CD4-positive, CD25-positive, alpha-beta regulatory T cell (primary cell): ENCODE measurements at regions not wholly inside any gene's neighbourhood (a gene's known extent, or its start where the extent isn't known, plus 50 kb on each side); places are given as distances from the start of the nearest gene placed in this dataset.

Source experiments
- ATAC-seq, 2 donors: fragments of 150-1000 bp; cut with Tn5 transposase; one replicate each; pipeline ENCODE4 v1.10.0; 2021; ENCODE audit warnings: low read depth in 2 of 2, moderate number of reproducible peaks in 2 of 2, moderate library complexity in 1 of 2
- DNase-seq, 3 donors: peaks; one replicate each; pipeline versions ENCODE4 v3.0.0 to v3.0.0-alpha.2; 2012 to 2022; ENCODE audit warnings: mixed read lengths in 1 of 3
- H3K27ac ChIP-seq: one replicate; pipeline ENCODE4 v1.7.0; 2013; ENCODE audit warnings: mild to moderate bottlenecking, low read length; ENCODE audit not compliant: insufficient read depth, poor library complexity, severe bottlenecking
- H3K27me3 ChIP-seq: one replicate; pipeline ENCODE4 v1.7.0; 2013; ENCODE audit warnings: low read length; ENCODE audit not compliant: control insufficient read depth, insufficient read depth
- H3K36me3 ChIP-seq: one replicate; pipeline ENCODE4 v1.7.0; 2013; ENCODE audit warnings: mild to moderate bottlenecking, low read length, moderate library complexity; ENCODE audit not compliant: control insufficient read depth, insufficient read depth
- H3K4me1 ChIP-seq: 2 replicates; pipeline ENCODE4 v1.7.0; 2013; ENCODE audit warnings: mild to moderate bottlenecking, low read length; ENCODE audit not compliant: insufficient read depth, control insufficient read depth, poor library complexity, severe bottlenecking
- H3K4me3 ChIP-seq: one replicate; pipeline ENCODE4 v1.7.0; 2013; ENCODE audit warnings: low read depth, mild to moderate bottlenecking, low read length, moderate library complexity
- H3K9me3 ChIP-seq, 2 experiments: 1 replicate in 1 of 2; 2 replicates in 1 of 2; pipeline ENCODE4 v1.7.0; 2013; ENCODE audit warnings: low read length in 2 of 2, mild to moderate bottlenecking in 1 of 2, moderate library complexity in 1 of 2; ENCODE audit not compliant: control insufficient read depth in 2 of 2
- H3K27ac Mint-ChIP-seq, 3 donors: one replicate each; pipeline ENCODE4 v1.8.0; 2020 to 2022; ENCODE audit warnings: mild to moderate bottlenecking in 3 of 3, mixed read lengths in 3 of 3, moderate library complexity in 2 of 3
- H3K27me3 Mint-ChIP-seq: one replicate; pipeline ENCODE4 v1.8.0; 2022; ENCODE audit warnings: mild to moderate bottlenecking, mixed read lengths
- H3K36me3 Mint-ChIP-seq: one replicate; pipeline ENCODE4 v1.8.0; 2020; ENCODE audit warnings: mixed read lengths
- H3K4me1 Mint-ChIP-seq, 4 donors: one replicate each; pipeline ENCODE4 v1.8.0; 2020 to 2022; ENCODE audit warnings: mixed read lengths in 4 of 4, mild to moderate bottlenecking in 1 of 4
- H3K4me3 Mint-ChIP-seq, 4 donors: one replicate each; pipeline ENCODE4 v1.8.0; 2020 to 2022; ENCODE audit warnings: mild to moderate bottlenecking in 4 of 4, mixed read lengths in 4 of 4, moderate library complexity in 3 of 4
- H3K9me3 Mint-ChIP-seq, 7 donors: one replicate each; pipeline ENCODE4 v1.8.0; 2020 to 2022; ENCODE audit warnings: mixed read lengths in 7 of 7, mild to moderate bottlenecking in 3 of 7, moderate library complexity in 2 of 7

DNA sequence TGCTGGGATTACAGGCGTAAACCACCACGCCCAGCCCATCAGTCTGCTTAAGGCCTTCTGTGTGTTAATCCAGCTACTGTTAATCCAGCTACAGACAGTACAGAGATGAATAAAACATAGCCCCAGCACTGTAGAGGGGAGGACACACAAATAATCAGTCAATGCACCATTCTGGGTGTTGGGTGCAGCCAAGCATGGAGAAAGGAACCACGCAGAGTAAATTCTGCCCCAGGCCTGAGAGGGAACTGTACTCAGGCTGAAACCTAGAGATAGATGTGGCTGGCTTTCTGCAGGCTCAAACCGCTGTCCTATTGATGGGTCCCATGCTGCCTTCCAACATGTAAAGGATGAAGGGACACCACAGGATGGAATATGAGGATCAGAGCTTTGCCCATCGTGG, 136.8 kb upstream of the IGSF21 start:
- Mint-ChIP-seq H3K36me3 (no peaks in the 10 kb centered on the region), H3K27me3 (peaks cover 4% of the 10 kb centered on the region), H3K4me3 (no peak overlapping the region), H3K4me1 (no peaks in the 10 kb centered on the region), H3K27ac (peak overlapping the region in 1 of 3 donors; percentile 41), H3K9me3 (peaks cover 0 to 2% (median 0%) of the 10 kb centered on the region in 7 donors)
- DNase-seq (no peak), ATAC-seq (no peak)
- H3K9me3 ChIP-seq = no peaks in the 10 kb centered on the region
- H3K27ac ChIP-seq = no peak overlapping the region
- no peak overlapping the region for H3K4me3 ChIP-seq
- no peaks in the 10 kb centered on the region for H3K36me3 ChIP-seq
- H3K4me1 ChIP-seq = no peaks in the 10 kb centered on the region
- no peaks in the 10 kb centered on the region for H3K27me3 ChIP-seq

DNA sequence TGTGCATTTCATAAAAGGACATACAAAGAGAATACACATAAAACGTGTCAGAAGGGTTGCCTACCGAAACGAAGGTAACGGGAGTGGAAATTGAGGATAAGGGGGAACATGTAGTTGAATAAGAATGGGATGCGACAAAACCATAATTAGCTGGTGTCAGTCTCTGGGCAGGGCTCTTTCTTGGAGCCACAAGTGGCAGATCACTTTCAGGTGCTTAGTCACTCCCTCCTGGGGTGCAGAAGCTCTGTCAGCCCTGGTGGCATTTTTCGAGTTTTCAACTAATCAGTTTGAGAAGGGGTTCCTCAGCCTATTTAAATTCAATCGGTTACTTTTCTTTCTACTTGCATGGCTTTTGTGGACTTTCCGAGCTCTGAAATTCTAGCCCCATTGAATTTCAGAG, 133.9 kb upstream of the IGSF21 start:
- H3K27me3 Mint-ChIP-seq = no peaks in the 10 kb centered on the region
- peaks cover 0 to 2% (median 0%) of the 10 kb centered on the region in 7 donors for H3K9me3 Mint-ChIP-seq
- DNase-seq (no peak), ATAC-seq (no peak)
- H3K4me1 Mint-ChIP-seq = no peaks in the 10 kb centered on the region
- H3K27ac ChIP-seq = no peak overlapping the region
- no peaks in the 10 kb centered on the region for H3K4me1 ChIP-seq
- no peaks in the 10 kb centered on the region for H3K36me3 ChIP-seq
- H3K27me3 ChIP-seq = no peaks in the 10 kb centered on the region
- H3K4me3 Mint-ChIP-seq = no peak overlapping the region
- H3K9me3 ChIP-seq = no peaks in the 10 kb centered on the region
- H3K36me3 Mint-ChIP-seq = no peaks in the 10 kb centered on the region
- H3K27ac Mint-ChIP-seq = no peak overlapping the region
- no peak overlapping the region for H3K4me3 ChIP-seq

DNA sequence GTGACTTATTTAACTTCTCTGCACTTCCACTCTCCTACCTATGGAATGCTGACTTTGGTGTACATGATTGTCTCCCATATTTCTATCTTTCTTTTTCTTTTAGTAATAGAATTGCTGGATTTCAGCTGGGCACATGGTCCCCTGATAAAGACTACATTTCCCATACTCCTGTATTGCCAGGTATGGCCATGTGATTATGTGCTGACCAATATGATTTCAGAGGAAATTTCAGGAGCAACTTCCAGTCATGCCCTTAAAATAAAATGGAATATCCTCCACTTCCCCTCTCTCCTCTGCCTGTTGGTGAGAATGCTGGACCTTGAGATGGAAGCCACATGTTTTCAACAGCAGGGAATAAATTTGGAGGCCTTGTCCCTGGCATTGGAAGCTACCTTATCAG, 130.7 kb upstream of the IGSF21 start:
- H3K27ac Mint-ChIP-seq = no peak overlapping the region
- DNase-seq (no peak), ATAC-seq (no peak)
- Histone ChIP-seq H3K27ac (no peak overlapping the region), H3K4me1 (no peaks in the 10 kb centered on the region), H3K4me3 (no peak overlapping the region), H3K27me3 (no peaks in the 10 kb centered on the region), H3K36me3 (no peaks in the 10 kb centered on the region), H3K9me3 (no peaks in the 10 kb centered on the region)
- no peaks in the 10 kb centered on the region for H3K36me3 Mint-ChIP-seq
- H3K4me3 Mint-ChIP-seq = no peak overlapping the region
- H3K9me3 Mint-ChIP-seq = no peaks in the 10 kb centered on the region
- no peaks in the 10 kb centered on the region for H3K27me3 Mint-ChIP-seq
- no peaks in the 10 kb centered on the region for H3K4me1 Mint-ChIP-seq

DNA sequence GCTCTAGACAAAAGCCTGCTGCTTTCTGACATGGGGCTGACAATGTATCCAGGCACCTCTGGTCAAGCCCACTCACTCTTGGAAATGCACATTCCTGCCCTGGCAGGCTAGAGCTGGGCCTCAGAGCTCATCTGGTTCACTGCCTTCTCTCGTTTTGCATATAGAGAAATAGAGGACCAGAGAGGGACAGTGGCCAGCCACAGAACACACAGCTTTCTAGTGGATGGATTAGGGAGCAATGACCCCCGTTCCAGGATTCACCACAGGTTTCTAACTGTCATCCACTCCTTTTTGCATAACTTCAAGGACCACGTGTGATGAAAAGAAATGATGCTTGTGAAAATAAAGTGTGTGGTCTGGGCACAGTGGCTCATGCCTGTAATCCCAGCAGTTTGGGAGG, 129.6 kb upstream of the IGSF21 start:
- no peaks in the 10 kb centered on the region for H3K9me3 ChIP-seq
- no peaks in the 10 kb centered on the region for H3K36me3 ChIP-seq
- no peaks in the 10 kb centered on the region for H3K27me3 ChIP-seq
- DNase-seq = no peak
- ATAC-seq = no peak
- no peak overlapping the region for H3K27ac ChIP-seq
- Mint-ChIP-seq H3K36me3 (no peaks in the 10 kb centered on the region), H3K9me3 (peaks cover 0 to 2% (median 0%) of the 10 kb centered on the region in 7 donors), H3K27ac (no peak overlapping the region), H3K4me1 (no peaks in the 10 kb centered on the region), H3K4me3 (no peak overlapping the region), H3K27me3 (no peaks in the 10 kb centered on the region)
- no peak overlapping the region for H3K4me3 ChIP-seq
- H3K4me1 ChIP-seq = no peaks in the 10 kb centered on the region

DNA sequence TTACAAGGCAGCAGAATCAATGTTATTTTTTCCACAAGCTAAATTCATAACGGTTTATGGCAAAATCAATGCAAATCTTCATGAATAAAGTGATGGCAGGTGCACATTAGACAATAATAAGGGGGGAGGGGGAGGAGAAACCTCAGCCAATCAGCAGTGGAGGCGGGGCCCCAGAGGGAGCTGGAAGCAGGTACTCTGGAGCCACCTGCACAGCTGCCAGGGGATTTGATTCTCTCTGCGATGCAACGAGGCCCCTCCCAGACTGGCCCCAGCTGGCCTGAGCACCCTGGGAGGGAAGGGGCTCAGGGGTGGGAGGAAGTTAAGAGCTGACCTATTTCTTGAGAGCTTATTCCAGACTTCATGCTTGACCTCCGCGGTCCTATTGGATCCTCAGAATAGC, 127.8 kb upstream of the IGSF21 start:
- Mint-ChIP-seq H3K4me3 (no peak overlapping the region), H3K9me3 (peaks cover 0 to 2% (median 0%) of the 10 kb centered on the region in 7 donors), H3K36me3 (no peaks in the 10 kb centered on the region), H3K4me1 (no peaks in the 10 kb centered on the region), H3K27me3 (peaks cover 4% of the 10 kb centered on the region), H3K27ac (no peak overlapping the region)
- Histone ChIP-seq H3K36me3 (no peaks in the 10 kb centered on the region), H3K4me3 (no peak overlapping the region), H3K27ac (no peak overlapping the region), H3K9me3 (no peaks in the 10 kb centered on the region), H3K4me1 (no peaks in the 10 kb centered on the region), H3K27me3 (no peaks in the 10 kb centered on the region)
- no peak for DNase-seq
- ATAC-seq = no peak

DNA sequence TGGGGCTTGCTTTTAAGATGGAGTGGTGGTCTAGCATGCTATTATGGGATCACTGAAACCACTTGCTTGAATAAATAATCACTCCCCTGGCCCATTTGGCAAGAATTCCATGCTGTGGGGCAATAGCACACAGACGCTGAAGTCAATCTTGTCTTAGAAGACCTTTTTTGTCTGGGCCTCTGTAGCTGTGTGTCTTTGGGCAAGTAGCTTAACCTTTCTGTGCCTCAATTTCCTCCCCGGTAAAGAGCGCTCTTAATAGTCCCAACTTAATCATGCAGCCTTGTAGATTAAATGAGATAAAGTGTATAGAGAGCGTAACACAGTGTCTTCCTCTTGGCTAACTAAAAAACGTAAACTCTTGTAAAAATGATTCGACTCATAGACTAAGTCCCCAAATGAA, 125.4 kb upstream of the IGSF21 start:
- Histone ChIP-seq H3K27me3 (no peaks in the 10 kb centered on the region), H3K27ac (no peak overlapping the region), H3K9me3 (no peaks in the 10 kb centered on the region), H3K36me3 (no peaks in the 10 kb centered on the region), H3K4me1 (no peaks in the 10 kb centered on the region), H3K4me3 (no peak overlapping the region)
- H3K4me1 Mint-ChIP-seq = no peaks in the 10 kb centered on the region
- H3K4me3 Mint-ChIP-seq = no peak overlapping the region
- H3K9me3 Mint-ChIP-seq = peaks cover 0 to 6% (median under 1%) of the 10 kb centered on the region in 7 donors
- H3K27me3 Mint-ChIP-seq = peaks cover 9% of the 10 kb centered on the region
- DNase-seq (no peak), ATAC-seq (no peak)
- H3K36me3 Mint-ChIP-seq = no peaks in the 10 kb centered on the region
- no peak overlapping the region for H3K27ac Mint-ChIP-seq

DNA sequence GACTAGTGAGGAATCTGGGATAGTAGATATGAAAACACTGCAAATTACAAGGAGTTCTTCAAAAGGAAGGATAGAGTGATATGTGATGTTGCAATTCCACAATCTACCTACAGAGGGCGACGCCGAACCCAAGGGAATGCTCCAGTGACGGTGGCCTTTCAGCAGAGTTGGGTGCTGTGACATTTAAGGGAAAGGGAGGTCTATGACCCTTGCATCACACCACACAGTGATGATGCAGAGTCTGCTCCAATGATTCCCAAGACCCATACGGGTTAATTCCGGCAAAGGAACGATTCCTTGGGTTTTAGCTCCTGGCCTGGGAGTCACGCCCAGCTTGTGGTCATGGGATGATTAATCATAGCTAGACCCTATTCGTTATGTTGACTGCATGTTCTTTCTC, 123.0 kb upstream of the IGSF21 start:
- no peak overlapping the region for H3K4me3 ChIP-seq
- no peaks in the 10 kb centered on the region for H3K4me1 ChIP-seq
- no peak overlapping the region for H3K4me3 Mint-ChIP-seq
- DNase-seq = peak in 1 of 3 donors; percentile 12
- peaks cover 0 to 10% (median 2%) of the 10 kb centered on the region in 7 donors for H3K9me3 Mint-ChIP-seq
- no peak for ATAC-seq
- no peaks in the 10 kb centered on the region for H3K4me1 Mint-ChIP-seq
- no peak overlapping the region for H3K27ac Mint-ChIP-seq
- no peaks in the 10 kb centered on the region for H3K27me3 ChIP-seq
- H3K36me3 Mint-ChIP-seq = no peaks in the 10 kb centered on the region
- peaks cover 16% of the 10 kb centered on the region for H3K27me3 Mint-ChIP-seq
- H3K27ac ChIP-seq = no peak overlapping the region
- H3K36me3 ChIP-seq = no peaks in the 10 kb centered on the region
- H3K9me3 ChIP-seq = no peaks in the 10 kb centered on the region

DNA sequence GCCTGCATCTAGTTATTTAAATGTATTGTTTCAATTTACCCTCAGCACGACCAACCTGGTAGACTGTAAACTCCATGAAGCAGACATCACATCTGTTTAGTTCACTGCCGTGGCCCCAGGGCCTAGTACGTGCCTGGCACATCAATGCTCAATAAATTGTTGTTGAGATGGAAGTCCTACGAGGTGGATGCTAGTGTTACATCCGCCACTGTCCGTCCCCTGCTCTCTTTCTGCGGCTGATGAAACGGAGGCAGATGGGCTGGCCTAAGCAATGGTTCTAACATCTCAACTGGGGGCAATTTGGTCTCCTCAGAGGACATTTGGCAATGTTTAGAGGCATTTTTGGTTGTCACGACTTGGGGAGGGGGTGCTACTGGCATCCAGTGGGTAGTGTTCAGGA, 121.4 kb upstream of the IGSF21 start:
- Histone ChIP-seq H3K36me3 (no peaks in the 10 kb centered on the region), H3K27ac (no peak overlapping the region), H3K9me3 (no peaks in the 10 kb centered on the region), H3K4me1 (no peaks in the 10 kb centered on the region), H3K27me3 (no peaks in the 10 kb centered on the region), H3K4me3 (no peak overlapping the region)
- ATAC-seq (no peak), DNase-seq (no peak)
- Mint-ChIP-seq H3K27ac (no peak overlapping the region), H3K36me3 (no peaks in the 10 kb centered on the region), H3K4me1 (no peaks in the 10 kb centered on the region), H3K9me3 (peaks cover 0 to 10% (median 2%) of the 10 kb centered on the region in 7 donors), H3K27me3 (peaks cover 16% of the 10 kb centered on the region), H3K4me3 (no peak overlapping the region)
